ENCODE measurements at regions not wholly inside any gene's neighbourhood (a gene's known extent, or its start where the extent isn't known, plus 50 kb on each side); places are given as distances from the start of the nearest gene placed in this dataset.

DNA sequence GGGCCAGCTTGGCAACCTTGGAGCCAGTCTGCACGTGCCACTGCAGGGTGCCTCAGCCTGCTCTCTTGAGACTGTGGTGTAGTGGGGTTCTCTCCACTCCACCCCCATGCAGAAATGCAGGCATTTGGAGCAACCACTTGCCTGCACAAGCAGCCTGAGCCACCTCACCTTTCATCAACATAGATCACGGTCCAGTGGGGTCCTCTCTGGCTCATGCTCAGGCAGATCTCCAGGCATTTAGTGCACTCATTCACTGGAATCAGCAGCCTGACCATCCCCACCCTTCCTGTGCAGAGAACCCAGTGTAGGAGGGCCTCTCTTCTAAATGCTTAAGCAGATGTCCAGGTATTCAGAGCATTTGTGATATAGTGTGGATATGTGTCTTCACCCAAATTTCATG lies 2330.1 kb downstream of the PCDH9 start:
- no peaks in the 10 kb centered on the region for H3K27me3 ChIP-seq (ENCODE audit: control insufficient read depth, insufficient read depth, low read length)
- no peak overlapping the region for H3K27ac ChIP-seq (ENCODE audit: low read depth, low read length)
- no peak overlapping the region for H3K4me3 ChIP-seq (ENCODE audit: low read depth, low read length)
- H3K9me3 ChIP-seq (ENCODE audit: control insufficient read depth, insufficient read depth, low read length): no peaks in the 10 kb centered on the region
- H3K9ac ChIP-seq (ENCODE audit: low read depth, low read length): no peak overlapping the region
- H3K36me3 ChIP-seq (ENCODE audit: control insufficient read depth, insufficient read depth, low read length): no peaks in the 10 kb centered on the region
- no peaks in the 10 kb centered on the region for H3K4me1 ChIP-seq (ENCODE audit: control insufficient read depth, insufficient read depth, low read length)

- no peak overlapping the region for H3K9ac ChIP-seq (ENCODE audit: low read depth, low read length)
- no peaks in the 10 kb centered on the region for H3K36me3 ChIP-seq (ENCODE audit: control insufficient read depth, insufficient read depth, low read length)
- no peak overlapping the region for H3K27ac ChIP-seq (ENCODE audit: low read depth, low read length)
- H3K9me3 ChIP-seq (ENCODE audit: control insufficient read depth, insufficient read depth, low read length): no peaks in the 10 kb centered on the region
- no peaks in the 10 kb centered on the region for H3K4me1 ChIP-seq (ENCODE audit: control insufficient read depth, insufficient read depth, low read length)
- no peaks in the 10 kb centered on the region for H3K27me3 ChIP-seq (ENCODE audit: control insufficient read depth, insufficient read depth, low read length)
- no peak overlapping the region for H3K4me3 ChIP-seq (ENCODE audit: low read depth, low read length)
Measured at GRCh38 chr13:64884976-64885375, 2345.2 kb downstream of the PCDH9 start.

- Histone ChIP-seq H3K27me3 (ENCODE audit: control insufficient read depth, insufficient read depth, low read length) (no peaks in the 10 kb centered on the region), H3K9ac (ENCODE audit: low read depth, low read length) (no peak overlapping the region), H3K36me3 (ENCODE audit: control insufficient read depth, insufficient read depth, low read length) (no peaks in the 10 kb centered on the region), H3K4me3 (ENCODE audit: low read depth, low read length) (no peak overlapping the region), H3K4me1 (ENCODE audit: control insufficient read depth, insufficient read depth, low read length) (no peaks in the 10 kb centered on the region), H3K27ac (ENCODE audit: low read depth, low read length) (no peak overlapping the region), H3K9me3 (ENCODE audit: control insufficient read depth, insufficient read depth, low read length) (no peaks in the 10 kb centered on the region)
Measured at GRCh38 chr13:64877176-64877575, 2353.0 kb downstream of the PCDH9 start.

DNA sequence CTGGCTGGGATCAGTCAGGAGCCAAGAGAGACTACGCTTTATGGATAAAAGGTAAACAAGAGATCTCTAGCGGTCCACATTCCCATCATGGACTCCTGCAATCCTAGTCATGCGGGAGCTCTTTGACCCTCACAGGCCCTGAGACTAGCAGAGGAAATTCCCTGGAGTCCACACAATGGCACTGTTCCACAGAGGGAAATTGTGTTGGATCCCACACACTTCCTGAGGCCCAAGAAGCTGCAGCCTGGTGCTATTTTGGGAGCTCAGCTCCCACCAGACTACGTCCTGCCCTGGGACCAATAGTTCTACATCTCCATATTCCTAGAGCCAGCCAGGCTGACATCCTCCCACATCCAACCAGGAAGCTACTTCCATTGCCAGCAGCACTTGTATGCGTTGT lies 2358.4 kb downstream of the PCDH9 start:
- no peak overlapping the region for H3K27ac ChIP-seq (ENCODE audit: low read depth, low read length)
- no peaks in the 10 kb centered on the region for H3K27me3 ChIP-seq (ENCODE audit: control insufficient read depth, insufficient read depth, low read length)
- no peaks in the 10 kb centered on the region for H3K9me3 ChIP-seq (ENCODE audit: control insufficient read depth, insufficient read depth, low read length)
- no peaks in the 10 kb centered on the region for H3K4me1 ChIP-seq (ENCODE audit: control insufficient read depth, insufficient read depth, low read length)
- no peak overlapping the region for H3K9ac ChIP-seq (ENCODE audit: low read depth, low read length)
- H3K36me3 ChIP-seq (ENCODE audit: control insufficient read depth, insufficient read depth, low read length): no peaks in the 10 kb centered on the region
- no peak overlapping the region for H3K4me3 ChIP-seq (ENCODE audit: low read depth, low read length)

GRCh38 chr13:64869539-64869938 lies 2360.6 kb downstream of the PCDH9 start:
- H3K27ac ChIP-seq (ENCODE audit: low read depth, low read length): no peak overlapping the region
- H3K27me3 ChIP-seq (ENCODE audit: control insufficient read depth, insufficient read depth, low read length): no peaks in the 10 kb centered on the region
- H3K4me1 ChIP-seq (ENCODE audit: control insufficient read depth, insufficient read depth, low read length): no peaks in the 10 kb centered on the region
- H3K9ac ChIP-seq (ENCODE audit: low read depth, low read length): no peak overlapping the region
- no peaks in the 10 kb centered on the region for H3K9me3 ChIP-seq (ENCODE audit: control insufficient read depth, insufficient read depth, low read length)
- no peak overlapping the region for H3K4me3 ChIP-seq (ENCODE audit: low read depth, low read length)
- H3K36me3 ChIP-seq (ENCODE audit: control insufficient read depth, insufficient read depth, low read length): no peaks in the 10 kb centered on the region

DNA sequence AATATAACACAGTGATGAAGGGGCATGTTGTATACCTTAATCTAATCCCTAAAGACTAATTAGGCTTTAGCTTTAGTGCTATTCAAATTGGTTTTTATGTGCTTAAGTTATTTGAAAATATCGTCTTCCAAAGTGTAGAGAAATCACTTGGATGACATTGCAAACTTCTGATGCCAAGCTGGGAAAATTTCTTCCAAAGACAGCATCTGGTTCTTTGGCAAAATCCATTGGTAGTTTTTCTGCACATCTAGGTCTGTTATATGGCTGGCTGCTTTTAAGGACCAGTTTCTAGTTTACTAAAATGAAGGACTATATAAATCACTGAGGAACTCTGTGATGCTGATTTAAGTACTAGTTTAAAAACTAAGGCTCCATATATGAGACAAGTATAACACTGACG lies 2362.3 kb downstream of the PCDH9 start:
- H3K27ac ChIP-seq (ENCODE audit: low read depth, low read length): no peak overlapping the region
- no peaks in the 10 kb centered on the region for H3K36me3 ChIP-seq (ENCODE audit: control insufficient read depth, insufficient read depth, low read length)
- no peak overlapping the region for H3K9ac ChIP-seq (ENCODE audit: low read depth, low read length)
- no peak overlapping the region for H3K4me3 ChIP-seq (ENCODE audit: low read depth, low read length)
- H3K9me3 ChIP-seq (ENCODE audit: control insufficient read depth, insufficient read depth, low read length): no peaks in the 10 kb centered on the region
- H3K27me3 ChIP-seq (ENCODE audit: control insufficient read depth, insufficient read depth, low read length): no peaks in the 10 kb centered on the region
- H3K4me1 ChIP-seq (ENCODE audit: control insufficient read depth, insufficient read depth, low read length): no peaks in the 10 kb centered on the region

GRCh38 chr13:64866331-64866730 lies 2363.8 kb downstream of the PCDH9 start:
- no peaks in the 10 kb centered on the region for H3K4me1 ChIP-seq (ENCODE audit: control insufficient read depth, insufficient read depth, low read length)
- H3K9ac ChIP-seq (ENCODE audit: low read depth, low read length): no peak overlapping the region
- no peaks in the 10 kb centered on the region for H3K27me3 ChIP-seq (ENCODE audit: control insufficient read depth, insufficient read depth, low read length)
- no peaks in the 10 kb centered on the region for H3K9me3 ChIP-seq (ENCODE audit: control insufficient read depth, insufficient read depth, low read length)
- no peak overlapping the region for H3K27ac ChIP-seq (ENCODE audit: low read depth, low read length)
- H3K4me3 ChIP-seq (ENCODE audit: low read depth, low read length): no peak overlapping the region
- no peaks in the 10 kb centered on the region for H3K36me3 ChIP-seq (ENCODE audit: control insufficient read depth, insufficient read depth, low read length)

GRCh38 chr13:64855506-64855905 lies 2374.6 kb downstream of the PCDH9 start:
- no peaks in the 10 kb centered on the region for H3K27me3 ChIP-seq (ENCODE audit: control insufficient read depth, insufficient read depth, low read length)
- H3K27ac ChIP-seq (ENCODE audit: low read depth, low read length): no peak overlapping the region
- H3K9ac ChIP-seq (ENCODE audit: low read depth, low read length): no peak overlapping the region
- H3K36me3 ChIP-seq (ENCODE audit: control insufficient read depth, insufficient read depth, low read length): no peaks in the 10 kb centered on the region
- H3K4me3 ChIP-seq (ENCODE audit: low read depth, low read length): no peak overlapping the region
- H3K4me1 ChIP-seq (ENCODE audit: control insufficient read depth, insufficient read depth, low read length): no peaks in the 10 kb centered on the region; the same call in 1 of the 2 replicates
- H3K9me3 ChIP-seq (ENCODE audit: control insufficient read depth, insufficient read depth, low read length): no peaks in the 10 kb centered on the region

- peaks cover 8% of the 10 kb centered on the region; the same call in 1 of the 2 replicates for H3K4me1 ChIP-seq (ENCODE audit: control insufficient read depth, insufficient read depth, low read length)
- H3K36me3 ChIP-seq (ENCODE audit: control insufficient read depth, insufficient read depth, low read length): no peaks in the 10 kb centered on the region
- H3K9ac ChIP-seq (ENCODE audit: low read depth, low read length): no peak overlapping the region
Measured at GRCh38 chr13:64850017-64850416, 2380.1 kb downstream of the PCDH9 start.

DNA sequence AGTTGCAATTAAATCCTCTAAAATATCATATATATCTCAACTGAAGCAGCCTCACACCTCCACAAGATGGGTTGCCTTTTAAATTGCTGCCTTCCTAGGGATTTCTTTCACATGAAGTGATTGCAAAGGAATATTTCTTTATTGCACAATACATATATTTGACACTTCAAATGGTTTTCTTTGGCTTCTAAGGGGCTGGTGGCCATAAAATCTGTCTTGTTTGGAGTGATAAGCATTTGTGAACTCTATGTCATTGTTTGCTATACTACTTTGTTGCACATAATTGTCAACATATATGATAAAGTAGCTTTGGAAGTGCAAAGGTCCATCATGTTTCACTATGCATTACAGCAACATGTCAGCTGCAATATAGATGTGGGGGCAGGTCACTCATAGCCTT lies 2380.9 kb downstream of the PCDH9 start:
- H3K27ac ChIP-seq (ENCODE audit: low read depth, low read length): no peak overlapping the region
- no peaks in the 10 kb centered on the region for H3K9me3 ChIP-seq (ENCODE audit: control insufficient read depth, insufficient read depth, low read length)

More at GRCh38 chr13:64850017-64850416, 2380.1 kb downstream of the PCDH9 start:
- Histone ChIP-seq H3K9me3 (ENCODE audit: control insufficient read depth, insufficient read depth, low read length) (no peaks in the 10 kb centered on the region), H3K27me3 (ENCODE audit: control insufficient read depth, insufficient read depth, low read length) (no peaks in the 10 kb centered on the region), H3K4me3 (ENCODE audit: low read depth, low read length) (no peak overlapping the region), H3K27ac (ENCODE audit: low read depth, low read length) (no peak overlapping the region)

GRCh38 chr13:64847767-64848166 lies 2382.4 kb downstream of the PCDH9 start:
- no peak overlapping the region for H3K9ac ChIP-seq (ENCODE audit: low read depth, low read length)
- H3K4me1 ChIP-seq (ENCODE audit: control insufficient read depth, insufficient read depth, low read length): peaks cover 8% of the 10 kb centered on the region; the same call in 1 of the 2 replicates
- no peaks in the 10 kb centered on the region for H3K9me3 ChIP-seq (ENCODE audit: control insufficient read depth, insufficient read depth, low read length)
- no peak overlapping the region for H3K4me3 ChIP-seq (ENCODE audit: low read depth, low read length)
- H3K36me3 ChIP-seq (ENCODE audit: control insufficient read depth, insufficient read depth, low read length): no peaks in the 10 kb centered on the region
- no peaks in the 10 kb centered on the region for H3K27me3 ChIP-seq (ENCODE audit: control insufficient read depth, insufficient read depth, low read length)
- no peak overlapping the region for H3K27ac ChIP-seq (ENCODE audit: low read depth, low read length)

More for the DNA sequence above, 2380.9 kb downstream of the PCDH9 start:
- H3K4me3 ChIP-seq (ENCODE audit: low read depth, low read length): no peak overlapping the region
- no peaks in the 10 kb centered on the region for H3K36me3 ChIP-seq (ENCODE audit: control insufficient read depth, insufficient read depth, low read length)
- H3K27me3 ChIP-seq (ENCODE audit: control insufficient read depth, insufficient read depth, low read length): no peaks in the 10 kb centered on the region
- no peak overlapping the region for H3K9ac ChIP-seq (ENCODE audit: low read depth, low read length)
- peaks cover 8% of the 10 kb centered on the region; the same call in 1 of the 2 replicates for H3K4me1 ChIP-seq (ENCODE audit: control insufficient read depth, insufficient read depth, low read length)

DNA sequence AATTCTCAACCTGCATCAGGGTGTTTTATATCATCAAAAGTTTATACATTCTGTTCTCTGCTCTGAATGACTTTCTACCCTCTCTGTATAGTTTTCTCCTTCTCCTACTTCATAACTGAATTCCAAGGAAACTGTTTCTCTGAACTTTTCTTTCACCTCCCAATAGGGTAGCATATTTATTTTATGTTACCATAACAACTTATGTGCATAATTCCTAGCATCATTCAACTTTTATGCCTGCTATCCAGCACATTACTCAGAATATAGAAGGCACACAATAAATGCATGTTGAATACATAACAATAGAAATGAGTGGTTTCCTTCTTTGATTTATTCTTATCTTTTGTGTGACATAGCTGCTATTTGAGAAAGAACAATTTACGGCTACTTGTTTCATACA lies 2385.0 kb downstream of the PCDH9 start:
- Histone ChIP-seq H3K4me3 (ENCODE audit: low read depth, low read length) (no peak overlapping the region), H3K9me3 (ENCODE audit: control insufficient read depth, insufficient read depth, low read length) (no peaks in the 10 kb centered on the region), H3K27ac (ENCODE audit: low read depth, low read length) (no peak overlapping the region), H3K36me3 (ENCODE audit: control insufficient read depth, insufficient read depth, low read length) (no peaks in the 10 kb centered on the region), H3K27me3 (ENCODE audit: control insufficient read depth, insufficient read depth, low read length) (no peaks in the 10 kb centered on the region), H3K9ac (ENCODE audit: low read depth, low read length) (no peak overlapping the region), H3K4me1 (ENCODE audit: control insufficient read depth, insufficient read depth, low read length) (peaks cover 8% of the 10 kb centered on the region; the same call in 1 of the 2 replicates)
